SK-N-SH (cell line): ENCODE measurements at regions not wholly inside any gene's neighbourhood (a gene's known extent, or its start where the extent isn't known, plus 50 kb on each side); places are given as distances from the start of the nearest gene placed in this dataset.

ENCODE experiments used
- CTCF ChIA-PET: fragments of 300-600, 350-600 bp; formaldehyde crosslinking; extraction: SDS; loops from one replicate; lab custom pipeline; 2021; lab: Yijun Ruan, JAX
- POLR2A ChIA-PET: fragments of 350-600 bp; sonication (Branson Sonifier 250); formaldehyde crosslinking; extraction: SDS; loops from one replicate; lab custom pipeline; 2020; ENCODE audit warnings: antibody characterized with exemption, inconsistent platforms; lab: Yijun Ruan, JAX
- DNase-seq: peaks from one replicate; pipeline ENCODE4 v3.0.0; 2012
- H2AFZ ChIP-seq: fragments of 200-600 bp; sonication (generic); 2 replicates; pipeline ENCODE4 v1.8.1; 2016; ENCODE audit warnings: antibody characterized with exemption, mild to moderate bottlenecking, low read depth
- H3F3A ChIP-seq: fragments of 200-600 bp; sonication (generic); replicated peaks from 2 replicates; pipeline ENCODE3; 2016; ENCODE audit warnings: antibody characterized with exemption, mild to moderate bottlenecking; ENCODE audit not compliant: insufficient read depth
- H3K27ac ChIP-seq, 2 experiments: fragments of 200-500 bp in 1 of 2; fragments of 200-600 bp in 1 of 2; sonication (Bioruptor generic) in 1 of 2; sonication (generic), shearing (Covaris generic) in 1 of 2; 2 replicates each; pipeline versions ENCODE4 v1.5.1 to v1.6.1; 2014 to 2016; ENCODE audit warnings: low read depth in 2 of 2, inconsistent platforms in 1 of 2, low read length in 1 of 2, mild to moderate bottlenecking in 1 of 2, mixed read lengths in 1 of 2
- H3K27me3 ChIP-seq: fragments of 200-600 bp; sonication (generic), shearing (Covaris generic); 2 replicates; pipeline ENCODE4 v1.6.1; 2016; ENCODE audit warnings: mixed run types; ENCODE audit not compliant: insufficient read depth
- H3K36me3 ChIP-seq, 2 experiments: fragments of 200-500 bp in 1 of 2; fragments of 200-600 bp in 1 of 2; sonication (Bioruptor generic) in 1 of 2; sonication (generic) in 1 of 2; replicated peaks in 1 of 2; 2 replicates each; pipeline versions ENCODE3 to v1.5.1; 2014 to 2016; ENCODE audit warnings: low read length in 1 of 2, mild to moderate bottlenecking in 1 of 2; ENCODE audit not compliant: insufficient read depth in 2 of 2, control insufficient read depth in 1 of 2
- H3K4me1 ChIP-seq, 2 experiments: fragments of 200-500 bp in 1 of 2; fragments of 200-600 bp in 1 of 2; sonication (Bioruptor generic) in 1 of 2; sonication (generic), shearing (Covaris generic) in 1 of 2; 2 replicates each; pipeline versions ENCODE4 v1.5.1 to v1.6.1; 2014 to 2016; ENCODE audit warnings: low read depth in 1 of 2, low read length in 1 of 2, mixed run types in 1 of 2; ENCODE audit not compliant: insufficient read depth in 2 of 2, control insufficient read depth in 1 of 2
- H3K4me2 ChIP-seq: fragments of 200-600 bp; sonication (generic), shearing (Covaris generic); 2 replicates; pipeline ENCODE4 v1.6.1; 2017; ENCODE audit warnings: mixed run types
- H3K4me3 ChIP-seq, 2 experiments: fragments of 200-500 bp in 1 of 2; fragments of 200-600 bp in 1 of 2; sonication (Bioruptor generic) in 1 of 2; sonication (generic), shearing (Covaris generic) in 1 of 2; 2 replicates each; pipeline versions ENCODE4 v1.5.1 to v1.8.1; 2014 to 2016; ENCODE audit warnings: low read depth in 2 of 2, inconsistent platforms in 1 of 2, low read length in 1 of 2, mild to moderate bottlenecking in 1 of 2, mixed read lengths in 1 of 2, moderate library complexity in 1 of 2
- H3K79me2 ChIP-seq: fragments of 200-600 bp; sonication (generic); 2 replicates; pipeline ENCODE4 v1.8.1; 2017; ENCODE audit warnings: mild to moderate bottlenecking; ENCODE audit not compliant: insufficient read depth
- H3K9ac ChIP-seq: fragments of 200-600 bp; sonication (generic); 2 replicates; pipeline ENCODE4 v1.6.1; 2017; ENCODE audit warnings: mixed run types
- H3K9me2 ChIP-seq: fragments of 200-600 bp; sonication (generic); 2 replicates; pipeline ENCODE4 v1.6.1; 2017; ENCODE audit warnings: mixed run types
- H3K9me3 ChIP-seq: fragments of 200-600 bp; sonication (generic); 2 replicates; pipeline ENCODE4 v1.6.1; 2017; ENCODE audit warnings: mixed run types, mild to moderate bottlenecking, moderate library complexity
- H4K20me1 ChIP-seq: fragments of 200-600 bp; sonication (generic); 2 replicates; pipeline ENCODE4 v1.6.1; 2017; ENCODE audit warnings: mild to moderate bottlenecking, mixed run types; ENCODE audit not compliant: insufficient read depth
- CHD2 ChIP-seq: fragments of 150-350 bp; IDR thresholded peaks from 2 replicates; pipeline ENCODE4 v1.6.1; 2018; ENCODE audit warnings: low read length; ENCODE audit not compliant: partially characterized antibody
- FOSL2 ChIP-seq: IDR thresholded peaks from 2 replicates; pipeline ENCODE4 v1.4.0; 2012; ENCODE audit warnings: low read depth, mild to moderate bottlenecking, moderate library complexity, borderline replicate concordance
- GABPA ChIP-seq: IDR thresholded peaks from 2 replicates; pipeline ENCODE4 v1.4.0; 2012; ENCODE audit warnings: low read depth, mild to moderate bottlenecking
- GATA2 ChIP-seq: sonication (generic); formaldehyde crosslinking; IDR thresholded peaks from 2 replicates; pipeline ENCODE4 v1.5.0; 2020; ENCODE audit warnings: mild to moderate bottlenecking, missing genetic modification reagents
- POLR2AphosphoS5 ChIP-seq: IDR thresholded peaks from 2 replicates; pipeline ENCODE4 v1.6.1; 2012; ENCODE audit warnings: low read depth, low read length
- RAD21 ChIP-seq: IDR thresholded peaks from 2 replicates; pipeline ENCODE4 v1.6.1; 2012; ENCODE audit warnings: mild to moderate bottlenecking, low read length
- RCOR1 ChIP-seq: fragments of 150-350 bp; IDR thresholded peaks from 2 replicates; pipeline ENCODE4 v1.6.1; 2017; ENCODE audit warnings: antibody characterized with exemption, low read length
- RFX5 ChIP-seq: IDR thresholded peaks from 2 replicates; pipeline ENCODE4 v1.6.1; 2012; ENCODE audit warnings: mild to moderate bottlenecking, improper control_type of control experiment, low read length
- SMC3 ChIP-seq: IDR thresholded peaks from 2 replicates; pipeline ENCODE4 v1.6.1; 2012; ENCODE audit warnings: low read depth, low read length, improper control_type of control experiment
- TEAD4 ChIP-seq: IDR thresholded peaks from 2 replicates; pipeline ENCODE4 v1.4.0; 2012; ENCODE audit warnings: mild to moderate bottlenecking, borderline replicate concordance; ENCODE audit not compliant: insufficient read depth
- YY1 ChIP-seq: IDR thresholded peaks from 2 replicates; pipeline ENCODE4 v1.4.0; 2012; ENCODE audit warnings: low read depth, mild to moderate bottlenecking
- WGBS: methylation state at CpG from one replicate; pipeline ENCODE4 v1.1.6; 2017; ENCODE audit warnings: low lambda C conversion rate; 5-methylcytosine and 5-hydroxymethylcytosine counted together
- TF ChIP-seq, protein P1 (sequence below): IDR thresholded peaks from 2 replicates; pipeline ENCODE4 v1.6.1; 2012; ENCODE audit warnings: mild to moderate bottlenecking, low read depth, low read length, moderate library complexity
- TF ChIP-seq, protein P2 (sequence below): IDR thresholded peaks from 2 replicates; pipeline ENCODE4 v1.4.0; 2012; ENCODE audit warnings: low read depth
- TF ChIP-seq, protein P3 (sequence below): IDR thresholded peaks from 2 replicates; pipeline ENCODE4 v1.4.0; 2012; ENCODE audit warnings: low read depth, borderline replicate concordance
- TF ChIP-seq, protein P4 (sequence below): fragments of 150-350 bp; IDR thresholded peaks from 2 replicates; pipeline ENCODE4 v1.6.1; 2017; ENCODE audit warnings: antibody characterized with exemption, low read length, low read depth, borderline replicate concordance

DNA sequence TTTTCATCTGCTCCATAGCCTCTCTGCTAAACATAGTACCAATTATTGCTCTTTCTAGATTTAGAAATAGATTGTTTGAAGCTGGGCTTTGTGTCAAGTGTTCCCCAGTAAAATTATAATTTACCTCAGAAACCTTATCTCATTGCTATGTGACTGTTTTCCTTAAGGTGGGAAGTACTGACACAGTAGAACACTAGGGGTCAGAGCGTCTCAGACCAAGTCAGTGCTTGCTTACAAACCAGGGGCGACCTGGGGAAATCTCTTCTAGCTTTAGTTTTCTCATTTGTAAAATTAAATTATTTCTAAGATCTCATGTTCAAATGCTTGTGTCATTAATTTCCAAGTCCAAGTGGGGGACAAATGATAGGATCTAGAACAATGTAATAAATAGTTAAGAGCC lies 360.4 kb downstream of the RAPGEF2 start:
- DNase-seq: no peak
- Histone ChIP-seq H3K4me2 (no peak overlapping the region), H3K79me2 (no peaks in the 10 kb centered on the region), H3K9ac (no peak overlapping the region), H3K36me3 (no peaks in the 10 kb centered on the region), H3F3A (no peaks in the 10 kb centered on the region), H3K9me3 (no peaks in the 10 kb centered on the region), H3K4me3 (no peak overlapping the region), H4K20me1 (no peaks in the 10 kb centered on the region), H3K27ac (no peak overlapping the region), H3K9me2 (no peaks in the 10 kb centered on the region), H3K4me1 (no peaks in the 10 kb centered on the region), H2AFZ (no peak overlapping the region), H3K27me3 (no peaks in the 10 kb centered on the region)
- CTCF ChIA-PET: interaction anchor here (1.0 to 1.6 kb wide), 3 partner anchors 8 to 116 kb away, joined by 3 to 4 read pairs (median 3); no protein-coding TSS in a partner anchor
- no peak for TF ChIP-seq GABPA
- TF ChIP-seq, protein P1, sequence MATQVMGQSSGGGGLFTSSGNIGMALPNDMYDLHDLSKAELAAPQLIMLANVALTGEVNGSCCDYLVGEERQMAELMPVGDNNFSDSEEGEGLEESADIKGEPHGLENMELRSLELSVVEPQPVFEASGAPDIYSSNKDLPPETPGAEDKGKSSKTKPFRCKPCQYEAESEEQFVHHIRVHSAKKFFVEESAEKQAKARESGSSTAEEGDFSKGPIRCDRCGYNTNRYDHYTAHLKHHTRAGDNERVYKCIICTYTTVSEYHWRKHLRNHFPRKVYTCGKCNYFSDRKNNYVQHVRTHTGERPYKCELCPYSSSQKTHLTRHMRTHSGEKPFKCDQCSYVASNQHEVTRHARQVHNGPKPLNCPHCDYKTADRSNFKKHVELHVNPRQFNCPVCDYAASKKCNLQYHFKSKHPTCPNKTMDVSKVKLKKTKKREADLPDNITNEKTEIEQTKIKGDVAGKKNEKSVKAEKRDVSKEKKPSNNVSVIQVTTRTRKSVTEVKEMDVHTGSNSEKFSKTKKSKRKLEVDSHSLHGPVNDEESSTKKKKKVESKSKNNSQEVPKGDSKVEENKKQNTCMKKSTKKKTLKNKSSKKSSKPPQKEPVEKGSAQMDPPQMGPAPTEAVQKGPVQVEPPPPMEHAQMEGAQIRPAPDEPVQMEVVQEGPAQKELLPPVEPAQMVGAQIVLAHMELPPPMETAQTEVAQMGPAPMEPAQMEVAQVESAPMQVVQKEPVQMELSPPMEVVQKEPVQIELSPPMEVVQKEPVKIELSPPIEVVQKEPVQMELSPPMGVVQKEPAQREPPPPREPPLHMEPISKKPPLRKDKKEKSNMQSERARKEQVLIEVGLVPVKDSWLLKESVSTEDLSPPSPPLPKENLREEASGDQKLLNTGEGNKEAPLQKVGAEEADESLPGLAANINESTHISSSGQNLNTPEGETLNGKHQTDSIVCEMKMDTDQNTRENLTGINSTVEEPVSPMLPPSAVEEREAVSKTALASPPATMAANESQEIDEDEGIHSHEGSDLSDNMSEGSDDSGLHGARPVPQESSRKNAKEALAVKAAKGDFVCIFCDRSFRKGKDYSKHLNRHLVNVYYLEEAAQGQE: no peak
- TF ChIP-seq SMC3: no peak
- TF ChIP-seq, protein P2, sequence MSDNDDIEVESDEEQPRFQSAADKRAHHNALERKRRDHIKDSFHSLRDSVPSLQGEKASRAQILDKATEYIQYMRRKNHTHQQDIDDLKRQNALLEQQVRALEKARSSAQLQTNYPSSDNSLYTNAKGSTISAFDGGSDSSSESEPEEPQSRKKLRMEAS: no peak
- no peak for TF ChIP-seq YY1
- POLR2A ChIA-PET: no interaction called here
- WGBS: 52% methylated on average over 2 of the region's 2 CpGs

DNA sequence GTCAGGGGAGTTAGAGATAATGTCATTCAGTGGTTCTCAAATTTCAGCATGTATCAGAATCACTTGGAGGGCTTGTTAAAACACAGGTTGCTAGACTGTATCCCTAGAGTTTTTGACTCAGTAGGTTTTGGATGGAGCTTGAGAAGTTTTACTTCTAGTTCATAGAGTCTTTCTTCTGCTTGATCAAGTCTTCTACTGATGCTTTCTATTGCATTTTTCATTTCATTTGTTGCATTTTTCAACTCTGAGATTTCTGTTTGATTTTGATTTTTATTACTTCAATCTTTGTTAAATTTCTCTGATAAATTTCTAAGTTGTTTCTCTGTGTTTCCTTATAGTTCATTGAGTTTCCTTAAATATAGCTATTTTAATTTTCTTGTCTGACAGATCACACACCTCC lies 361.4 kb downstream of the RAPGEF2 start:
- TF ChIP-seq FOSL2: no peak
- TF ChIP-seq POLR2AphosphoS5: no peak
- no peak for TF ChIP-seq RCOR1
- no peak for TF ChIP-seq GATA2
- no peak for TF ChIP-seq RFX5
- TF ChIP-seq, protein P3, sequence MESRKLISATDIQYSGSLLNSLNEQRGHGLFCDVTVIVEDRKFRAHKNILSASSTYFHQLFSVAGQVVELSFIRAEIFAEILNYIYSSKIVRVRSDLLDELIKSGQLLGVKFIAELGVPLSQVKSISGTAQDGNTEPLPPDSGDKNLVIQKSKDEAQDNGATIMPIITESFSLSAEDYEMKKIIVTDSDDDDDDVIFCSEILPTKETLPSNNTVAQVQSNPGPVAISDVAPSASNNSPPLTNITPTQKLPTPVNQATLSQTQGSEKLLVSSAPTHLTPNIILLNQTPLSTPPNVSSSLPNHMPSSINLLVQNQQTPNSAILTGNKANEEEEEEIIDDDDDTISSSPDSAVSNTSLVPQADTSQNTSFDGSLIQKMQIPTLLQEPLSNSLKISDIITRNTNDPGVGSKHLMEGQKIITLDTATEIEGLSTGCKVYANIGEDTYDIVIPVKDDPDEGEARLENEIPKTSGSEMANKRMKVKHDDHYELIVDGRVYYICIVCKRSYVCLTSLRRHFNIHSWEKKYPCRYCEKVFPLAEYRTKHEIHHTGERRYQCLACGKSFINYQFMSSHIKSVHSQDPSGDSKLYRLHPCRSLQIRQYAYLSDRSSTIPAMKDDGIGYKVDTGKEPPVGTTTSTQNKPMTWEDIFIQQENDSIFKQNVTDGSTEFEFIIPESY: no peak
- no peak for TF ChIP-seq CHD2
- TF ChIP-seq, protein P2: no peak
- TF ChIP-seq, protein P4, sequence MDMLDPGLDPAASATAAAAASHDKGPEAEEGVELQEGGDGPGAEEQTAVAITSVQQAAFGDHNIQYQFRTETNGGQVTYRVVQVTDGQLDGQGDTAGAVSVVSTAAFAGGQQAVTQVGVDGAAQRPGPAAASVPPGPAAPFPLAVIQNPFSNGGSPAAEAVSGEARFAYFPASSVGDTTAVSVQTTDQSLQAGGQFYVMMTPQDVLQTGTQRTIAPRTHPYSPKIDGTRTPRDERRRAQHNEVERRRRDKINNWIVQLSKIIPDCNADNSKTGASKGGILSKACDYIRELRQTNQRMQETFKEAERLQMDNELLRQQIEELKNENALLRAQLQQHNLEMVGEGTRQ: no peak
- no peak for TF ChIP-seq RAD21
- TF ChIP-seq TEAD4: no peak
- no peak overlapping the region for H3K4me3 ChIP-seq
- ChIA-PET POLR2A (no interaction called here), CTCF (interaction anchor here (0.8 to 1.1 kb wide), 4 partner anchors 8 to 9 kb away, joined by 3 to 4 read pairs (median 3); no protein-coding TSS in a partner anchor)
- no peaks in the 10 kb centered on the region for H3F3A ChIP-seq
- H2AFZ ChIP-seq: no peak overlapping the region
- no peaks in the 10 kb centered on the region for H3K79me2 ChIP-seq
- DNase-seq: no peak
- H3K4me2 ChIP-seq: no peak overlapping the region
- no peak overlapping the region for H3K9ac ChIP-seq
- H3K27me3 ChIP-seq: no peaks in the 10 kb centered on the region
- H4K20me1 ChIP-seq: no peaks in the 10 kb centered on the region
- no peaks in the 10 kb centered on the region for H3K4me1 ChIP-seq
- no peaks in the 10 kb centered on the region for H3K9me2 ChIP-seq
- H3K27ac ChIP-seq: no peak overlapping the region
- H3K9me3 ChIP-seq: no peaks in the 10 kb centered on the region
- no peaks in the 10 kb centered on the region for H3K36me3 ChIP-seq
